HEK293T (cell line): ENCODE measurements at regions not wholly inside any gene's neighbourhood (a gene's known extent, or its start where the extent isn't known, plus 50 kb on each side); places are given as distances from the start of the nearest gene placed in this dataset.

Source experiments
- ELF4 ChIP-seq: fragments of 450-650 bp; IDR thresholded peaks from 2 replicates; pipeline ENCODE4 v1.6.1; 2017; ENCODE audit warnings: antibody characterized with exemption
- FOXK2 ChIP-seq: fragments of 450-650 bp; IDR thresholded peaks from 2 replicates; pipeline ENCODE4 v1.6.1; 2016; ENCODE audit warnings: mild to moderate bottlenecking
- FOXM1 ChIP-seq: fragments of 450-650 bp; IDR thresholded peaks from 2 replicates; pipeline ENCODE4 v1.6.1; 2017; ENCODE audit warnings: mild to moderate bottlenecking, borderline replicate concordance
- SUZ12 ChIP-seq: fragments of 450-650 bp; IDR thresholded peaks from 2 replicates; pipeline ENCODE4 v1.6.1; 2016; ENCODE audit warnings: mild to moderate bottlenecking
- TARDBP ChIP-seq: fragments of 450-650 bp; IDR thresholded peaks from 2 replicates; pipeline ENCODE4 v1.6.1; 2016
- TF ChIP-seq, protein P1 (sequence below): fragments of 450-650 bp; IDR thresholded peaks from 2 replicates; pipeline ENCODE4 v1.6.1; 2016

DNA sequence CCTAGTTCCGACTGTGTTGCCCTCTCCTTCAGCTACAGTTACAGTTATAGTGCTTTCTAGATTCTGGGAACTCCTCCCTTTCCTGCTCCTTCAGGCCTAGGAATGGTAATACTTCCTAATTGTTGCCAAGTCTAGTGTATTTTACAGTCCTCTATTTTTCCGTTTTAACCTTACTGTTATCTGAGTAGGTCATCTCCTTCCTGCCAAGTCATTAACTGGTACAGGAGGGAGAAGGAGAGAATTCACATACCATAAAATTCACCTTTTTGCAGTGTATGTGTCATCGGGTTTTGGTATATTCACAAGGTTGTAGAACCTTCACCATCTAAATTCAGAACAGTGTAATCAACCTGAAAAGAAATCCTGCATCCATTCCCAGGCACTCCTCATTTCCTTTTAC is 335.4 kb upstream of the MEF2C start:
- TF ChIP-seq TARDBP (no peak), FOXM1 (no peak), ELF4 (no peak), SUZ12 (no peak), FOXK2 (no peak)
- TF ChIP-seq, protein P1, sequence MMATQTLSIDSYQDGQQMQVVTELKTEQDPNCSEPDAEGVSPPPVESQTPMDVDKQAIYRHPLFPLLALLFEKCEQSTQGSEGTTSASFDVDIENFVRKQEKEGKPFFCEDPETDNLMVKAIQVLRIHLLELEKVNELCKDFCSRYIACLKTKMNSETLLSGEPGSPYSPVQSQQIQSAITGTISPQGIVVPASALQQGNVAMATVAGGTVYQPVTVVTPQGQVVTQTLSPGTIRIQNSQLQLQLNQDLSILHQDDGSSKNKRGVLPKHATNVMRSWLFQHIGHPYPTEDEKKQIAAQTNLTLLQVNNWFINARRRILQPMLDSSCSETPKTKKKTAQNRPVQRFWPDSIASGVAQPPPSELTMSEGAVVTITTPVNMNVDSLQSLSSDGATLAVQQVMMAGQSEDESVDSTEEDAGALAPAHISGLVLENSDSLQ, result no peak
